GF-D8 (cell line): ENCODE measurements at regions not wholly inside any gene's neighbourhood (a gene's known extent, or its start where the extent isn't known, plus 50 kb on each side); places are given as distances from the start of the nearest gene placed in this dataset.

ENCODE experiments used
- DNase-seq: peaks from one replicate; lab custom pipeline; 2025; lab: John Stamatoyannopoulos, UW

DNA sequence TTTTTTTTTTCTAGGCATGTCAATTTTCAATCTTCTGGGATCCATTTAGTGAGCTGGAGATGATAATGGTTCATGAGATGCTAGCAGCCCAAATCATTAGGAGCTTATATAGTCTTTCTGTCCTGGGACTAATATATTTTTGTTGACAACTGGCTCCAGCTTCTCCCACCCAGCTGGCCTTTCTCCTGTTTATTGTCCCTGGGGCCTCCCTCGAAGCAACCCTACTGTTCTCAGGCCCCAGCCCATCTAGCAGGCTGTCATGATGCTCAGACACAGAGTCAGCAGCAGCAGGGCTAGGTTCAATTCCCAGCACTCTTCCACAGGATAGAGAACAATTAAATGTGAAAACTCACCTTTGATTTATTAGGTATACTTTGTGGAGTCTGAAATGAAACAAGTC is 127.6 kb upstream of the MID1 start:
- no peak for DNase-seq

GRCh38 chrX:10749113-10749512 is 128.7 kb upstream of the MID1 start:
- no peak for DNase-seq

GRCh38 chrX:10750581-10750980 is 130.2 kb upstream of the MID1 start:
- no peak for DNase-seq

DNA sequence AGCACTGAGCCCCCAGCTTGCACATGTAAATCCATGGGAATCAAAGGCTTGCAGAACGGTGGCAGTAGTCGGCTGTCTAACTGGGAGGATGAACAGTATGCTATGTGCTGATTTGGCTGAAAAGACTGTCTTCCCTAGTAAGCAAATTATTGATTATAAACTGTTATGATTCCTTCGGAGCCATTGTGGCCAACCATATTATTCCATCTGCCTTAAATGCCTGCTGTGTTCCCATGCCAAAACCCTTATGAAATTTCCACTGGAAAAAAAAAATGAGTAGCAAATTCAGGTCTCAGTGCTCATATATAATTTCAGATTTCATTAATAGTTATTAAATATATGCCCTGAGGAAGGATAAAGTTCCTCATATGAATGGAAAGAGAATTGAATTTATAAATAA is 132.7 kb upstream of the MID1 start:
- no peak for DNase-seq

- DNase-seq: no peak
Measured at GRCh38 chrX:10754445-10754844, 134.1 kb upstream of the MID1 start.

- peak; percentile 34 for DNase-seq
Measured at GRCh38 chrX:10755439-10756334, 135.3 kb upstream of the MID1 start.

DNA sequence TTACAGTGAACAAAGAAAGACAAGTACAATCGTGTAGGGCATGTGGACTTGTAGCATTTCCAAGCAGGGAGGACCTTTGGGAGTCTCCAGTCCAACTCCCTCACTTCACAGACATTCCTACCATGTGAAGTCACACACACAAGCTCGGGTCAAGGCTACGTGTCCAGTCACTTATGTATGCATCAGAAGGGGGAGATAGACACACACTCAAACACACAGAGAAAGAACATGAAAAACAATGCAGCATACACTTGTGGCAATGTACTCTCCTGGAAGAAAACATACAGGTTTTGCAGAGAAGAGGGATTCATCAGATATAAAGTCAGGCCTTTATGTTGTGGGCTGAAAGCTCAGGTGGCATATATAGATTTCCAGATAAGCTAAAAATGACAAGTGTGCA is 136.1 kb upstream of the MID1 start:
- no peak for DNase-seq

- no peak for DNase-seq
Measured at GRCh38 chrX:10759141-10759799, 138.9 kb upstream of the MID1 start.

GRCh38 chrX:10761447-10761846 is 141.1 kb upstream of the MID1 start:
- DNase-seq: no peak

DNA sequence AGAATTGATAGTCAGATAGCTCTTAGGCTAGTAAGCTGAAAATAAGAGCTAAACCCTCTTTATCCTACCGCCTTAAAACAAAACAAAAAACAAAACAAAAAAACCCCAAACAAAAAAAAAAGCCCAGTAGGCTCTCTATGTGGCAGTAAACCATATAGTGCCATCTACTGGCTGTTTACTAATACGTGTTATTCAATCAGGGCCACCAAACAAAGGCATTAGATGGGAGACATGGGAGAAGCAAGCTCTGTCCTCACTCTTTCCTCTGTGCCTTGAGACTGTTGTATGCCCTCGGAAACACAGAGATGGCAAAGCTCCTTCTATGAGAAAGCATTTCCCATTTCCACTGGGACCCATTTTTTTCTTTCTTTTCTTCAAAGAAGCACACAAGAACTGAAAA is 148.8 kb upstream of the MID1 start:
- DNase-seq: no peak

DNA sequence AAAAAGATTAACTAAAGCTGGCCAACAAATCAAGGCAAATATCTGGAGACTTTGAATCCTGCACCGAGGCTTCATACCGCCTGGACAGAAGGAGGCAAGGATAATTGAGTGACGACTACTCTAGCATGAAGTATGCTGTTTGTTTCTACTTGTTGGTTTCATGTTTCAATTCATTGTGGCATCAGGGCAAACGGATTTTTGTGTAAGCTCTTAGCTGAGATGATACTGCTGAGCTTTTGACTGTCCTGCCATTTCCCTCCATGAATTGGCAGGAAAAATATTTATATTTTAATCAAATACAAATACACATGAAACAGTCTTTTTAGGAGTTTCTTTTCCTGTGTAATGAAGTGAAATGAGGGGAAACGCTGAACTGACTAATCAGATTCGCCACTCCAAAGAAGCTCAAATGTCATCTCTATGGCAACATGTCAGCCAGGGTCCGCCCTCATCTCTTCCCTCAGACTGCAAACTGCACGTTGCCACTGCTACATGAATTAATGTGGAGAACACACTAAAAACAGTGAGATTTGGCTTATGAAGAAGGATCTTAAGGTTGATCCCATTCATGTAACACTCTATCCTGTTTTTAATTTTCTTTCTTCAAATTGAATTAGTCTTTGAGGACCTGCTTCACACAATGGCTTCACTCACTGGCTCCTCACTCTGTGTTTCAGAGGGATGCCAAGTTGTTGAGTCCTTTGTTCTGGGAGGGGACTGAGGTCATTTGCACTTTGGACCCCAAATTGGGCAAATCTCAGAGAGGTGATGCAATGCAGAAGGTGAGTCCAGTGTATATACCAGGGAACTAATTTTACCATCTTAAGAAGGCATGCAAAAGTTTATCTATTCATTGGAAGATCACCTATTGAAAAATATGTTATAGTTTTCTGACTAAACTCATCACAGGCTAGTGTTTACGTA is 149.6 kb upstream of the MID1 start:
- DNase-seq: no peak

DNA sequence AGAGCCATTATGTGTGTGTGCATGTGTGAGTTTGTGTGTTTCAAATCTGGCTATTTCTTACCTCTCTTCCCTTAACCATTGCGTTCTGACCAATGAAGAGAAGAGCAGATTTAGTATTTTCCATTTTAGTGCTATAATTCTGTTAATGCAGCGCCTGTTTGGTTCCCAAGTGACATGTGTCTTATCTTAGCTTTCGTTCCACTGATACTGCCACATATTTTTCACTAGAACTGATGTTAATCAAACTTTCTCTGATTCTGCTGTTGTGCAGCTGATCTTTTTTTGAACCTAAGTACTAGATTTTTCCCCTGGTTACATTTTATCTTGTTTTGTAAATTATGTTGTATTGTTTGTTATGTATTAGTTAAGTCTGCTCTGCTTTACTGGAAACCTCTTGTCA is 152.9 kb upstream of the MID1 start:
- no peak for DNase-seq

GRCh38 chrX:10781847-10782530 is 161.6 kb upstream of the MID1 start:
- no peak for DNase-seq

DNA sequence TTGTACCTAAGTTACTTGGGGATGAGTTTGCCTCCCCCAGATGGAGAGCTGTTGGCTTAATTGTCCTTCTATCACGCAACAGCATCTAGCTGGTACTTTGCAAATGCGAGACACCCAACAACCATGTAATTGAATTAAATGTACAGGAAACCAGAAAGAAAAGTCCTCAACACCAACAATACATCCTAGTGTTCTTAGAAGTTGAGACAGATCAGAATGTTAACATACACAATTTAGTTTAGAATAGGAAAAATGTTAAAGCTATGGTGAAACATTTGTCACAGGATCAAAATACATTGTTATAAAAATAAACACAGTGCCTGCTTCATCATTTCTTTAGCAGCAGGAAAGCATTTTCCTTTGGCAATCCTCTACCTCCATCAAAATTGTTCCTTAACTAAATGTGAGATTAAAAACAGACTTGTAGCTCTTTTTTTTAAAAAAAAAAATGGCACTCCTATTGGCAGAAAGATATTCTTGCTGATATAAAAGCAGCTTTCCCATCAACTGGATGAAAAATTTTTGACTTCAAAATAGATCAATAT is 163.1 kb upstream of the MID1 start:
- DNase-seq: no peak

DNA sequence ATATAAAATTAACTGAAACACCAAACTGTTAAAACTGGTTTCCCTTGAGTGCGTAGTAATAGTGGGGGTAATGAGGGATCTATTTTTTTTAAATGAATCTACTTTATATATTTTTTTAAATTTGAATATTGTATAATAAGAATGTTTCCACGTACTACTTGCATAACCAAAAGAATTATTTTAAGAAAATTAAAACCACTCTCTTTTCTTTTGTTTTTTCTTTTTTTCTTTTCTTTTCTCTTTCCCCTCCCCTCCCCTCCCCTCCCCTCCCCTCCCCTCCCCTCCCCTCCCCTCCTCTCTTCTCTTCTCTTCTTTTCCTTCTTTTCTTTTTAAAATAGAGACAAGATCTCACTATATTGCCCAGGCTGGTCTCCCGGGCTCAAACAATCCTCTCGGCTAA is 166.9 kb upstream of the MID1 start:
- DNase-seq: no peak

- no peak for DNase-seq
Measured at GRCh38 chrX:10794203-10794630, 173.8 kb upstream of the MID1 start.

GRCh38 chrX:10795721-10796120 is 175.3 kb upstream of the MID1 start:
- no peak for DNase-seq

GRCh38 chrX:10797466-10797865 is 177.1 kb upstream of the MID1 start:
- DNase-seq: no peak

GRCh38 chrX:10798041-10798440 is 177.7 kb upstream of the MID1 start:
- no peak for DNase-seq

DNA sequence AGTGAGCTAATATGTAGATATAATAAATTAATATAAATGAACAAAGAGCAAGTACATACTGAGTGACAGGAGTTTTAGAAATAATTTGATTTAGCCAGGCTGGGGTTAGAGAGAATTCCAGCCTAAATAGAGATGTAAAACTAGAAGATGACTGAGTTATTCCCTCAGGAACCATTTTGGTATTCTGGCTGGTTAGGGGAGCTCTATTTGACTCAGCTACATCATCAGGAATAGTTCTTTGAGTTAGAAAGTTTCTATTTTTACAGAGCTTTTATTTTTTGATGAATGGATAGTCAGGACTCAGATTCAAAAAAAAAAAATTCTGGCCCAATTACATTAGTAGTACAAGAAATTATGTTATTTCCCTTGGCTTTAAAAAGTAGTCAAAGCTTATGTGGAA is 180.4 kb upstream of the MID1 start:
- no peak for DNase-seq

DNA sequence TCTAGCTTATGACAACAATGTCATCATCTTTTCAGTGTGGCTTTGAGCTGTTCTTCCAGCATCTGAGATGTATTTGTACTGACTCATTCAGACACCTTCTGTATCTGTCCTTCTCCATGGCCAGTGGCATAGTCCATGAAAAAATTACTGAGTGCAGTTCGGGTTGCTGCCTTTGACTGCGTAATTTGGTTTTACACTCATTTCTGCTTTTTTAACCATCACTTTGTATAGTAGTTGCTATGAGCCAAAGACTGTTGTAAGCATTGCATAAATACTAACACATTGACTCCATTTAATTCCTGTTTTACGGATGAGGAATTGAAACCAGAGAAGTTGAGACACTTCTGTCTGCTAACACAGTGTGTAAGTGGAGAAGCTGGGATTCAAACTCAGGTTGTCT is 190.7 kb upstream of the MID1 start:
- no peak for DNase-seq

GRCh38 chrX:10813761-10814160 is 193.4 kb upstream of the MID1 start:
- no peak for DNase-seq
